IMR-90 (cell line): ENCODE measurements at regions not wholly inside any gene's neighbourhood (a gene's known extent, or its start where the extent isn't known, plus 50 kb on each side); places are given as distances from the start of the nearest gene placed in this dataset.

ENCODE experiments used
- ATAC-seq: fragments of 200-7000 bp; cut with Tn5 transposase; 2 replicates; pipeline ENCODE4 v1.9.1; 2020; ENCODE audit warnings: low read depth, mild to moderate bottlenecking, moderate library complexity
- BruUV-seq: library from RNA; stranded (reverse); fragments of 400-500 nt; replicated peaks from 2 replicates; lab custom pipeline; 2021; lab: Mats Ljungman, UMichigan
- CTCF ChIA-PET: fragments of 300-600 bp; formaldehyde crosslinking; extraction: SDS; loops from one replicate; lab custom pipeline; 2021; ENCODE audit warnings: antibody characterized with exemption; lab: Yijun Ruan, JAX
- POLR2A ChIA-PET: fragments of 300-600 bp; sonication (Branson Sonifier 250); formaldehyde crosslinking; loops from one replicate; lab custom pipeline; 2022; ENCODE audit warnings: antibody characterized with exemption; ENCODE audit not compliant: unreplicated experiment; lab: Charles Lee
- DNase-seq: peaks from one replicate; pipeline ENCODE4 v3.0.0; 2013
- H2AFZ ChIP-seq: replicated peaks from 2 replicates; pipeline ENCODE3; 2013; ENCODE audit warnings: low read length, mild to moderate bottlenecking; ENCODE audit not compliant: poor library complexity
- H2AK5ac ChIP-seq: 2 replicates; pipeline ENCODE4 v1.6.1; 2013; ENCODE audit warnings: low read depth, low read length, inconsistent platforms
- H2AK9ac ChIP-seq: replicated peaks from 2 replicates; pipeline ENCODE3; 2013; ENCODE audit warnings: mild to moderate bottlenecking, low read depth, low read length, moderate library complexity; ENCODE audit not compliant: poor library complexity
- H2BK120ac ChIP-seq: 2 replicates; pipeline ENCODE4 v1.6.1; 2013; ENCODE audit warnings: low read depth, low read length, inconsistent platforms
- H2BK15ac ChIP-seq: 3 replicates; pipeline ENCODE4 v1.6.1; 2013; ENCODE audit warnings: low read depth, low read length, inconsistent platforms
- H2BK20ac ChIP-seq: 2 replicates; pipeline ENCODE4 v1.6.1; 2013; ENCODE audit warnings: low read depth, mild to moderate bottlenecking, inconsistent platforms, low read length, moderate library complexity
- H2BK5ac ChIP-seq: 2 replicates; pipeline ENCODE4 v1.6.1; 2013; ENCODE audit warnings: mild to moderate bottlenecking, low read depth, low read length, inconsistent platforms; ENCODE audit not compliant: poor library complexity, severe bottlenecking
- H3K14ac ChIP-seq: replicated peaks from 2 replicates; pipeline ENCODE4 v1.6.1; 2013; ENCODE audit warnings: low read depth, low read length, inconsistent platforms
- H3K18ac ChIP-seq: 2 replicates; pipeline ENCODE4 v1.6.1; 2013; ENCODE audit warnings: low read depth, low read length, control low read depth
- H3K23ac ChIP-seq: 2 replicates; pipeline ENCODE4 v1.6.1; 2013; ENCODE audit warnings: low read depth, low read length, inconsistent platforms
- H3K27ac ChIP-seq: 2 replicates; pipeline ENCODE4 v1.5.1; 2013; ENCODE audit warnings: mild to moderate bottlenecking, control low read depth, low read length; ENCODE audit not compliant: insufficient read depth
- H3K27me3 ChIP-seq: 2 replicates; pipeline ENCODE4 v1.6.1; 2013; ENCODE audit warnings: low read length; ENCODE audit not compliant: control insufficient read depth, insufficient read depth
- H3K36me3 ChIP-seq: 2 replicates; pipeline ENCODE4 v1.6.1; 2013; ENCODE audit warnings: low read length, mixed read lengths; ENCODE audit not compliant: control insufficient read depth, insufficient read depth
- H3K4ac ChIP-seq: 2 replicates; pipeline ENCODE4 v1.6.1; 2013; ENCODE audit warnings: low read depth, low read length, inconsistent platforms
- H3K4me1 ChIP-seq: 2 replicates; pipeline ENCODE4 v1.6.1; 2013; ENCODE audit warnings: low read length, mixed read lengths; ENCODE audit not compliant: control insufficient read depth, insufficient read depth
- H3K4me2 ChIP-seq: 2 replicates; pipeline ENCODE4 v1.6.1; 2013; ENCODE audit warnings: low read depth, mild to moderate bottlenecking, control low read depth, low read length, moderate library complexity
- H3K4me3 ChIP-seq: 2 replicates; pipeline ENCODE4 v1.5.1; 2013; ENCODE audit warnings: low read depth, mild to moderate bottlenecking, control low read depth, low read length, moderate library complexity; ENCODE audit not compliant: insufficient read depth
- H3K56ac ChIP-seq: 2 replicates; pipeline ENCODE4 v1.6.1; 2013; ENCODE audit warnings: low read length, inconsistent platforms; ENCODE audit not compliant: insufficient read depth; ENCODE audit errors: extremely low read depth
- H3K79me1 ChIP-seq, 2 experiments: 2 replicates each; pipeline ENCODE4 v1.6.1; 2013; ENCODE audit warnings: low read length in 2 of 2, inconsistent platforms in 1 of 2, low read depth in 1 of 2
- H3K9ac ChIP-seq: 2 replicates; pipeline ENCODE4 v1.6.1; 2013; ENCODE audit warnings: low read depth, low read length, control low read depth
- H3K9me1 ChIP-seq: 2 replicates; pipeline ENCODE4 v1.6.1; 2013; ENCODE audit warnings: low read length, inconsistent platforms; ENCODE audit not compliant: insufficient read depth
- H3K9me3 ChIP-seq: 2 replicates; pipeline ENCODE4 v1.6.1; 2013; ENCODE audit warnings: low read length; ENCODE audit not compliant: control insufficient read depth, insufficient read depth
- H4K20me1 ChIP-seq: 2 replicates; pipeline ENCODE4 v1.6.1; 2013; ENCODE audit warnings: low read length, inconsistent platforms; ENCODE audit not compliant: insufficient read depth
- H4K5ac ChIP-seq: 2 replicates; pipeline ENCODE4 v1.6.1; 2013; ENCODE audit warnings: mild to moderate bottlenecking, low read depth, low read length, control low read depth
- H4K8ac ChIP-seq, 2 experiments: 2 replicates each; pipeline ENCODE4 v1.6.1; 2013; ENCODE audit warnings: low read depth in 2 of 2, low read length in 2 of 2, control low read depth in 1 of 2, inconsistent platforms in 1 of 2
- H4K91ac ChIP-seq: 2 replicates; pipeline ENCODE4 v1.6.1; 2013; ENCODE audit warnings: low read depth, low read length, inconsistent platforms; ENCODE audit not compliant: insufficient read depth
- BHLHE40 ChIP-seq: fragments of 150-350 bp; IDR thresholded peaks from 2 replicates; pipeline ENCODE4 v1.6.1; 2016; ENCODE audit warnings: mild to moderate bottlenecking, low read depth, low read length
- CEBPB ChIP-seq: IDR thresholded peaks from 2 replicates; pipeline ENCODE4 v1.6.1; 2012; ENCODE audit warnings: low read depth, low read length, improper control_type of control experiment
- CHD1 ChIP-seq: IDR thresholded peaks from 2 replicates; pipeline ENCODE4 v1.6.1; 2012; ENCODE audit warnings: low read depth, low read length, improper control_type of control experiment
- FOS ChIP-seq: fragments of 150-350 bp; IDR thresholded peaks from 2 replicates; pipeline ENCODE4 v1.6.1; 2016; ENCODE audit warnings: low read depth, low read length
- MAFK ChIP-seq: IDR thresholded peaks from 2 replicates; pipeline ENCODE4 v1.6.1; 2012; ENCODE audit warnings: low read depth, low read length, improper control_type of control experiment
- MAZ ChIP-seq: IDR thresholded peaks from 2 replicates; pipeline ENCODE4 v1.6.1; 2012; ENCODE audit warnings: low read depth, mild to moderate bottlenecking, low read length, improper control_type of control experiment, moderate library complexity, borderline replicate concordance
- POLR2A ChIP-seq: IDR thresholded peaks from 2 replicates; pipeline ENCODE4 v1.6.1; 2012; ENCODE audit warnings: mild to moderate bottlenecking, low read depth, low read length
- RAD21 ChIP-seq: IDR thresholded peaks from 2 replicates; pipeline ENCODE4 v1.6.1; 2012; ENCODE audit warnings: low read length, improper control_type of control experiment
- RCOR1 ChIP-seq: IDR thresholded peaks from 2 replicates; pipeline ENCODE4 v1.6.1; 2012; ENCODE audit warnings: mild to moderate bottlenecking, low read length, improper control_type of control experiment; ENCODE audit not compliant: insufficient replicate concordance
- SMC3 ChIP-seq: fragments of 150-350 bp; IDR thresholded peaks from 2 replicates; pipeline ENCODE4 v1.6.1; 2016; ENCODE audit warnings: low read depth, mild to moderate bottlenecking, antibody characterized with exemption, low read length, moderate library complexity
- WGBS, 2 experiments: methylation state at CpG; one replicate each; pipeline versions ENCODE4 v1.1.5 to v1.1.7; 2013; ENCODE audit warnings: missing lambda C conversion rate in 2 of 2; ENCODE audit not compliant: insufficient read length in 1 of 2; ENCODE audit errors: extremely low coverage in 2 of 2; 5-methylcytosine and 5-hydroxymethylcytosine counted together
- dilution Hi-C: fragments of 300-500 bp; cut with HindIII; formaldehyde crosslinking; loops from one replicate; pipeline ENCODE4 v1.14.3; 2018; ENCODE audit warnings: low sequenced_read_pairs; ENCODE audit not compliant: unreplicated experiment
- in situ Hi-C: fragments of 300-500 bp; cut with MboI; formaldehyde crosslinking; loops from 3 replicates; pipeline ENCODE4 v1.14.3; 2019; ENCODE audit warnings: low sequenced_read_pairs, inconsistent platforms, mixed read lengths
- intact Hi-C: fragments of 100-400 bp; cut with micrococcal nuclease; formaldehyde crosslinking; loops from 2 replicates; pipeline ENCODE4 v1.10.0; 2022
- TF ChIP-seq, protein P1 (sequence below): fragments of 150-350 bp; IDR thresholded peaks from 2 replicates; pipeline ENCODE4 v1.6.1; 2016; ENCODE audit warnings: low read depth, mild to moderate bottlenecking, low read length, moderate library complexity, borderline replicate concordance

DNA sequence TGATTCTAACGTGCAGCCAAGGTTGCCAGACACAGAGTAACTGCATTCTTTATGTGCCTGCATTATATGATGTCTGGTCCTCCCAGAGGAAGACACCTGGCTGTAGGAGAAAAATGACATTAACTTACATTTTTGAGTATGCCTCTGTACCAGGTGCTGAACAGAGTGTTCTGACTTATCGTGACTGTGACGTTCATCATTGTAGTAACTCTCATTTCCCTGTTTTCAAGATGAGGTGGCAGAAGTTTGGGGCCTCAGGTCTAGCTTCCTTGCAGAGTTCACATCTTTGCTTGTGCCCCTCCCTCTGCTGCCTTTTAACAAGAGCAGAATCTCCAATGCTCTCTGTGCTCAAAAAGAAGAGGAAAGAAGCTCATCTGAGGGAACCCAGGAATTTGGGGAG is 488.0 kb downstream of the AJAP1 start:
- no CpG with 5 or more reads among the region's 3 CpGs for WGBS, 2 experiments
- Histone ChIP-seq H4K20me1 (no peaks in the 10 kb centered on the region), H3K56ac (no peak overlapping the region), H3K9ac (no peak overlapping the region), H2BK120ac (no peak overlapping the region), H4K91ac (no peak overlapping the region), H3K14ac (no peak overlapping the region), H3K27ac (no peak overlapping the region), H3K18ac (no peak overlapping the region), H3K4me1 (no peaks in the 10 kb centered on the region), H3K36me3 (no peaks in the 10 kb centered on the region), H3K9me3 (peaks cover 41% of the 10 kb centered on the region), H2BK20ac (no peak overlapping the region), H2AK5ac (no peak overlapping the region), H3K9me1 (no peaks in the 10 kb centered on the region), H2BK15ac (no peak overlapping the region), H3K23ac (no peak overlapping the region), H3K79me1 (no peaks in the 10 kb centered on the region), H3K4me2 (no peak overlapping the region), H3K27me3 (no peaks in the 10 kb centered on the region), H3K4me3 (no peak overlapping the region), H4K5ac (no peak overlapping the region), H2BK5ac (no peak overlapping the region), H3K4ac (no peak overlapping the region), H2AFZ (no peak overlapping the region), H4K8ac (no peak overlapping the region), H2AK9ac (no peak overlapping the region)
- ChIA-PET CTCF (no interaction called here), POLR2A (no interaction called here)
- intact Hi-C loops (no loop called here), in situ Hi-C loops (no loop called here), dilution Hi-C loops (no loop called here)
- TF ChIP-seq BHLHE40 (no peak), MAFK (no peak), POLR2A (no peak), RAD21 (no peak), MAZ (no peak), SMC3 (no peak), CHD1 (no peak), CEBPB (no peak), RCOR1 (no peak), FOS (no peak)
- TF ChIP-seq, protein P1, sequence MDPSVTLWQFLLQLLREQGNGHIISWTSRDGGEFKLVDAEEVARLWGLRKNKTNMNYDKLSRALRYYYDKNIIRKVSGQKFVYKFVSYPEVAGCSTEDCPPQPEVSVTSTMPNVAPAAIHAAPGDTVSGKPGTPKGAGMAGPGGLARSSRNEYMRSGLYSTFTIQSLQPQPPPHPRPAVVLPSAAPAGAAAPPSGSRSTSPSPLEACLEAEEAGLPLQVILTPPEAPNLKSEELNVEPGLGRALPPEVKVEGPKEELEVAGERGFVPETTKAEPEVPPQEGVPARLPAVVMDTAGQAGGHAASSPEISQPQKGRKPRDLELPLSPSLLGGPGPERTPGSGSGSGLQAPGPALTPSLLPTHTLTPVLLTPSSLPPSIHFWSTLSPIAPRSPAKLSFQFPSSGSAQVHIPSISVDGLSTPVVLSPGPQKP: no peak
- BruUV-seq: no TSS peak
- ATAC-seq: no peak
- no peak for DNase-seq
